Astrocyte (in vitro differentiated cells and primary cell): ENCODE measurements at regions not wholly inside any gene's neighbourhood (a gene's known extent, or its start where the extent isn't known, plus 50 kb on each side); places are given as distances from the start of the nearest gene placed in this dataset.
"Not testable (repeated sequence)": the region's sequence is repeated elsewhere in the genome, so short reads cannot be mapped to it uniquely, and the experiment has no call there.

ENCODE experiments used
- DNase-seq: peaks from one replicate; pipeline ENCODE4 v3.0.0-alpha.2; 2010; ENCODE audit warnings: low read depth
- FAIRE-seq: peaks from 2 replicates; lab custom pipeline; 2011; peaks lifted over from hg19 to GRCh38; lab: Jason Lieb, UNC
- H2AFZ ChIP-seq: 2 replicates; pipeline ENCODE4 v1.6.0; 2012; ENCODE audit warnings: low read depth, low read length, inconsistent platforms
- H3K27ac ChIP-seq: 2 replicates; pipeline ENCODE4 v1.5.1; 2011; ENCODE audit warnings: low read depth, low read length, inconsistent platforms
- H3K27me3 ChIP-seq: 2 replicates; pipeline ENCODE4 v1.6.0; 2011; ENCODE audit warnings: low read length, inconsistent platforms; ENCODE audit not compliant: insufficient read depth
- H3K36me3 ChIP-seq: 2 replicates; pipeline ENCODE4 v1.5.1; 2011; ENCODE audit warnings: low read length, inconsistent platforms; ENCODE audit not compliant: insufficient read depth
- H3K4me1 ChIP-seq: 2 replicates; pipeline ENCODE4 v1.5.1; 2011; ENCODE audit warnings: low read length, inconsistent platforms; ENCODE audit not compliant: insufficient read depth
- H3K4me2 ChIP-seq: 2 replicates; pipeline ENCODE4 v1.6.0; 2012; ENCODE audit warnings: low read length, inconsistent platforms
- H3K4me3 ChIP-seq: 2 replicates; pipeline ENCODE4 v1.5.1; 2011; ENCODE audit warnings: low read depth, mild to moderate bottlenecking, low read length, inconsistent platforms; ENCODE audit not compliant: insufficient read depth
- H3K79me2 ChIP-seq: 2 replicates; pipeline ENCODE4 v1.6.0; 2012; ENCODE audit warnings: mild to moderate bottlenecking, low read length, inconsistent platforms; ENCODE audit not compliant: insufficient read depth
- H3K9ac ChIP-seq: 2 replicates; pipeline ENCODE4 v1.6.0; 2012; ENCODE audit warnings: mild to moderate bottlenecking, low read length, inconsistent platforms
- H3K9me3 ChIP-seq: 2 replicates; pipeline ENCODE4 v1.5.1; 2012; ENCODE audit warnings: low read depth, mild to moderate bottlenecking, low read length, inconsistent platforms; ENCODE audit not compliant: insufficient read depth
- H4K20me1 ChIP-seq: 2 replicates; pipeline ENCODE4 v1.6.0; 2012; ENCODE audit warnings: low read length, inconsistent platforms; ENCODE audit not compliant: insufficient read depth
- H3K27ac Mint-ChIP-seq: one replicate; pipeline ENCODE4 v1.8.0; 2021; ENCODE audit warnings: mild to moderate bottlenecking, mixed read lengths; ENCODE audit not compliant: unreplicated experiment
- H3K27me3 Mint-ChIP-seq: one replicate; pipeline ENCODE4 v1.8.0; 2021; ENCODE audit warnings: low read depth, mixed read lengths; ENCODE audit not compliant: unreplicated experiment
- H3K36me3 Mint-ChIP-seq: one replicate; pipeline ENCODE4 v1.8.0; 2021; ENCODE audit warnings: low read depth, mixed read lengths; ENCODE audit not compliant: unreplicated experiment
- H3K4me1 Mint-ChIP-seq: one replicate; pipeline ENCODE4 v1.8.0; 2021; ENCODE audit warnings: low read depth, mixed read lengths; ENCODE audit not compliant: unreplicated experiment
- H3K4me3 Mint-ChIP-seq: one replicate; pipeline ENCODE4 v1.8.0; 2021; ENCODE audit warnings: mild to moderate bottlenecking, moderate library complexity, mixed read lengths; ENCODE audit not compliant: unreplicated experiment
- H3K9me3 Mint-ChIP-seq: one replicate; pipeline ENCODE4 v1.8.0; 2021; ENCODE audit warnings: mild to moderate bottlenecking, mixed read lengths; ENCODE audit not compliant: unreplicated experiment
- EZH2 ChIP-seq: IDR thresholded peaks from 2 replicates; pipeline ENCODE4 v1.6.1; 2012; ENCODE audit warnings: mild to moderate bottlenecking, low read length, inconsistent platforms; ENCODE audit not compliant: insufficient read depth
- TF ChIP-seq, protein P1 (sequence below): IDR thresholded peaks from 2 replicates; pipeline ENCODE4 v1.5.1; 2011; ENCODE audit warnings: low read depth, mild to moderate bottlenecking, inconsistent platforms, low read length, moderate library complexity; ENCODE audit not compliant: insufficient read depth

DNA sequence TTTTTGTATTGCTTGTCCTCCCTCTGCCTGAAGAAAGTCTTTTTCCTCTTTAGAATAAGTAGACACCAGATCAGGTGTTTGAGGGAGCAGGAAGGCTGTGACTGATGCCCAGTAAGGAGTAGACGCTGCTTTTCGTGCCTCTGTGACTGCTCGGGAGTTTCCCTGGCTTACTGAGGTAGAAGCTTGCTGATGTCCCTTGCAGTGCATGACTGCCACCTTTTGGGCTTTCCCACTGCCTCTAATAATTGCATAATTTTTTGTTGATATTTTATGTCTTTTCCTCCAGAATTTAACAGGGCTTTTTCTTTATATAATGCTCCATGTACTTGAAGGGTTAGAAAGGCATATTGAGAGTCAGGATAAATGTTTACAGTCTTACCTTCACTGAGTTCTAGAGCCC lies 1240.2 kb downstream of the CDY2B start:
- Mint-ChIP-seq H3K27ac (no peak overlapping the region), H3K4me1 (peaks cover 5% of the 10 kb centered on the region), H3K36me3 (no peaks in the 10 kb centered on the region), H3K4me3 (no peak overlapping the region), H3K27me3 (no peaks in the 10 kb centered on the region), H3K9me3 (no peaks in the 10 kb centered on the region)
- Histone ChIP-seq H3K4me1 (no peaks in the 10 kb centered on the region), H4K20me1 (no peaks in the 10 kb centered on the region), H2AFZ (no peak overlapping the region), H3K9me3 (peaks cover 5% of the 10 kb centered on the region), H3K9ac (no peak overlapping the region), H3K27me3 (no peaks in the 10 kb centered on the region), H3K36me3 (no peaks in the 10 kb centered on the region), H3K79me2 (no peaks in the 10 kb centered on the region), H3K27ac (no peak overlapping the region), H3K4me3 (no peak overlapping the region), H3K4me2 (no peak overlapping the region)
- DNase-seq (no peak), FAIRE-seq (no peak)
- TF ChIP-seq EZH2: no peak
- TF ChIP-seq, protein P1, sequence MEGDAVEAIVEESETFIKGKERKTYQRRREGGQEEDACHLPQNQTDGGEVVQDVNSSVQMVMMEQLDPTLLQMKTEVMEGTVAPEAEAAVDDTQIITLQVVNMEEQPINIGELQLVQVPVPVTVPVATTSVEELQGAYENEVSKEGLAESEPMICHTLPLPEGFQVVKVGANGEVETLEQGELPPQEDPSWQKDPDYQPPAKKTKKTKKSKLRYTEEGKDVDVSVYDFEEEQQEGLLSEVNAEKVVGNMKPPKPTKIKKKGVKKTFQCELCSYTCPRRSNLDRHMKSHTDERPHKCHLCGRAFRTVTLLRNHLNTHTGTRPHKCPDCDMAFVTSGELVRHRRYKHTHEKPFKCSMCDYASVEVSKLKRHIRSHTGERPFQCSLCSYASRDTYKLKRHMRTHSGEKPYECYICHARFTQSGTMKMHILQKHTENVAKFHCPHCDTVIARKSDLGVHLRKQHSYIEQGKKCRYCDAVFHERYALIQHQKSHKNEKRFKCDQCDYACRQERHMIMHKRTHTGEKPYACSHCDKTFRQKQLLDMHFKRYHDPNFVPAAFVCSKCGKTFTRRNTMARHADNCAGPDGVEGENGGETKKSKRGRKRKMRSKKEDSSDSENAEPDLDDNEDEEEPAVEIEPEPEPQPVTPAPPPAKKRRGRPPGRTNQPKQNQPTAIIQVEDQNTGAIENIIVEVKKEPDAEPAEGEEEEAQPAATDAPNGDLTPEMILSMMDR: no peak

DNA sequence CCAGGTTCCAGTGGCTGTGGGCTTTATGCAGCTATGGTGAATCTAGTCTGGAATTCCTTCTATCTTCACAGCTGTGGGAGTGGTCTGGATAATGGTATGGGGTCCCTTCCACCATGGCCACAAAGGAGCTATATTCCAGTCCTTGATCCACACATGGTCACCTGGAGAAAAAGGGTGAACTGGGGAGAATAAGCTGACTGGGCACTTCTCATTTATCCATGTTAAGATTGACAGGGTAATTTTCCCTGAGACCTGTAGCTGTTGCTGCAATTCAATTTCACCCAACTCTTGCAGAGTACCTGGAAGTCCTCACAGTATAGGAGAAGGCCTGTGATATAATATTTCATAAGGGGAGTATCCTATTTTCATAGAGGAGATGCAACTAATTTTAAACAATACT lies 1241.3 kb downstream of the CDY2B start:
- H3K4me3 ChIP-seq, H3K27ac Mint-ChIP-seq, H2AFZ ChIP-seq, H3K27me3 ChIP-seq, H3K9ac ChIP-seq, H4K20me1 ChIP-seq, H3K4me1 ChIP-seq, H3K79me2 ChIP-seq, H3K4me1 Mint-ChIP-seq, H3K27me3 Mint-ChIP-seq, H3K4me2 ChIP-seq, H3K36me3 ChIP-seq, H3K9me3 Mint-ChIP-seq, H3K27ac ChIP-seq, H3K4me3 Mint-ChIP-seq, H3K36me3 Mint-ChIP-seq, H3K9me3 ChIP-seq, DNase-seq, FAIRE-seq: not testable (repeated sequence)

DNA sequence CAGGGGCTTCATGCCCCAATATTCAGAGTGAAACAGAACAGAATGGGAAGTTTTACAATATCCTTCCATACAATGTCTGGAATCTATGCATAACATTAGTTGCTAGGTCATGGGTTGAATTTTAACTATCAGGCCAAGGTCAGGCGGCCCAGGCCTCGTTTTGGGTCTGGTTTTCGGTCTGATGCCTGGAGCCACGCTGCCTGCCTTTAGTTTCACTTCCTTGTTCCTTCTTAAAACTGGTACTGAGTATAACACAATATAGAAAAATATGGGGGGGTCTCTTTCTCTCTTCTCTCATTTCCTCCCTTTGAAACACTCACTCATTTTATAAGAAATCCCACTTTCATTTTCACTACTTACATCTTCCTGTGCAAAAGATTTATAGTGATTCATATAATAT lies 1243.8 kb downstream of the CDY2B start:
- FAIRE-seq: no peak
- no peaks in the 10 kb centered on the region for H3K27me3 Mint-ChIP-seq
- no peak overlapping the region for H3K4me3 Mint-ChIP-seq
- peaks cover 5% of the 10 kb centered on the region for H3K4me1 Mint-ChIP-seq
- no peaks in the 10 kb centered on the region for H3K36me3 Mint-ChIP-seq
- no peaks in the 10 kb centered on the region for H4K20me1 ChIP-seq
- H3K9me3 Mint-ChIP-seq: no peaks in the 10 kb centered on the region
- H3K27me3 ChIP-seq: no peaks in the 10 kb centered on the region
- no peak for DNase-seq
- H3K79me2 ChIP-seq: no peaks in the 10 kb centered on the region
- no peak overlapping the region for H3K4me3 ChIP-seq
- no peaks in the 10 kb centered on the region for H3K4me1 ChIP-seq
- no peak overlapping the region for H2AFZ ChIP-seq
- no peaks in the 10 kb centered on the region for H3K9me3 ChIP-seq
- no peak overlapping the region for H3K4me2 ChIP-seq
- no peak overlapping the region for H3K27ac Mint-ChIP-seq
- TF ChIP-seq, protein P1: no peak
- no peak for TF ChIP-seq EZH2
- no peak overlapping the region for H3K27ac ChIP-seq
- H3K36me3 ChIP-seq: no peaks in the 10 kb centered on the region
- no peak overlapping the region for H3K9ac ChIP-seq
